HCT116 (cell line): ENCODE measurements at regions not wholly inside any gene's neighbourhood (a gene's known extent, or its start where the extent isn't known, plus 50 kb on each side); places are given as distances from the start of the nearest gene placed in this dataset.

Source experiments
- ATF3 ChIP-seq: IDR thresholded peaks from 2 replicates; pipeline ENCODE4 v1.6.1; 2012
- CEBPB ChIP-seq: IDR thresholded peaks from 2 replicates; pipeline ENCODE4 v1.6.1; 2012; ENCODE audit warnings: low read depth
- CTCF ChIP-seq, 3 experiments: fragments of 200-600 bp in 1 of 3; sonication (generic) in 1 of 3; IDR thresholded peaks in 2 of 3; conservative IDR thresholded peaks in 1 of 3; 2 replicates each; pipeline ENCODE4 v1.5.1; 2012 to 2017; ENCODE audit warnings: low read depth in 2 of 3, low read length in 2 of 3, antibody characterized with exemption in 1 of 3, borderline replicate concordance in 1 of 3, control low read depth in 1 of 3, mild to moderate bottlenecking in 1 of 3, mixed read lengths in 1 of 3, mixed run types in 1 of 3, moderate library complexity in 1 of 3; ENCODE audit not compliant: insufficient read depth in 1 of 3
- EZH2 ChIP-seq: fragments of 200-600 bp; sonication (generic); IDR thresholded peaks from 2 replicates; pipeline ENCODE4 v1.6.1; 2017; ENCODE audit warnings: antibody characterized with exemption, mixed run types
- FOSL1 ChIP-seq: IDR thresholded peaks from 2 replicates; pipeline ENCODE4 v1.6.1; 2012; ENCODE audit warnings: low read depth
- POLR2AphosphoS5 ChIP-seq: IDR thresholded peaks from 2 replicates; pipeline ENCODE4 v1.6.1; 2011; ENCODE audit warnings: mild to moderate bottlenecking, low read depth, low read length, moderate library complexity
- REST ChIP-seq: IDR thresholded peaks from 2 replicates; pipeline ENCODE4 v1.6.1; 2012; ENCODE audit warnings: low read depth
- SP1 ChIP-seq: IDR thresholded peaks from 2 replicates; pipeline ENCODE4 v1.6.1; 2012; ENCODE audit warnings: low read depth
- TCF7L2 ChIP-seq: IDR thresholded peaks from 2 replicates; pipeline ENCODE4 v1.7.0; 2011; ENCODE audit warnings: borderline replicate concordance, inconsistent platforms; ENCODE audit not compliant: insufficient read depth, insufficient read length; ENCODE audit errors: extremely low read depth

- no peak for TF ChIP-seq ATF3
- TF ChIP-seq CEBPB: no peak
- no peak for TF ChIP-seq CTCF (IDR thresholded peaks at IDR 0.05 in 2 of 3, conservative IDR thresholded peaks at IDR 0.05 in 1 of 3; ENCODE audit: borderline replicate concordance in 1 of 3, insufficient read depth in 1 of 3, low read depth in 2 of 3, low read length in 2 of 3)
- no peak for TF ChIP-seq POLR2AphosphoS5
- TF ChIP-seq REST: no peak
- no peak for TF ChIP-seq TCF7L2
- no peak for TF ChIP-seq SP1
- TF ChIP-seq FOSL1: no peak
- no peak for TF ChIP-seq EZH2
Measured at GRCh38 chr2:236733156-236733555, 163.5 kb downstream of the ACKR3 start.
